ENCODE measurements at regions not wholly inside any gene's neighbourhood (a gene's known extent, or its start where the extent isn't known, plus 50 kb on each side); places are given as distances from the start of the nearest gene placed in this dataset.

DNA sequence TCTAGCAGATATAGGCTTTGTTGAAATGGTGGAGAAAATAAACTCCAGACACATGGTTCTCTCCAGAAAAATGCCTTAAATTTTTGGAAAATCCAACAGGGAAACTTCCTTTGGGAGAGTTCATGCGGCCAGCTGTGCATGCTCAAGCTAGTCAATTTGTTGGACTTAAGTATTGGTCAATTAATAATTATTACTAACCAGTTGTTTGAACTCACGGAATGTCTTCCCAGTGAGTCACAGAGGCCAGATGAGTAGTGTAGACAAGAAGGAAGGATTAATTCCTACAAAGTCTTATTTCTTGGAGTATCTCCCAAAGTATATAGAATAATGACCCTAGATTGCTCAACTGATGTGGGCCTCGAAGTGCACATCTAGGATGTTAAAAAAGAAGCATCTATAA, 103.6 kb downstream of the MACIR start:
- Histone ChIP-seq H3K36me3 (ENCODE audit: control insufficient read depth in 2 of 2, insufficient read depth in 2 of 2, low read length in 2 of 2) (no peaks in the 10 kb centered on the region), H3K4me3 (ENCODE audit: low read length in 2 of 2) (no peak overlapping the region), H3K9ac (ENCODE audit: low read length in 2 of 2) (no peak overlapping the region), H3K27ac (ENCODE audit: low read length) (no peak overlapping the region), H3K27me3 (ENCODE audit: control insufficient read depth in 1 of 2, insufficient read depth in 2 of 2, low read length in 2 of 2) (no peaks in the 10 kb centered on the region), H3K4me1 (ENCODE audit: control insufficient read depth, insufficient read depth, low read length) (no peaks in the 10 kb centered on the region), H3K9me3 (ENCODE audit: control insufficient read depth in 2 of 2, low read length in 2 of 2) (no peaks in the 10 kb centered on the region)

GRCh38 chr5:103360475-103360874, 101.9 kb downstream of the MACIR start:
- Histone ChIP-seq H3K9me3 (ENCODE audit: control insufficient read depth in 2 of 2, low read length in 2 of 2) (no peaks in the 10 kb centered on the region), H3K27ac (ENCODE audit: low read length) (no peak overlapping the region), H3K9ac (ENCODE audit: low read length in 2 of 2) (no peak overlapping the region), H3K27me3 (ENCODE audit: control insufficient read depth in 1 of 2, insufficient read depth in 2 of 2, low read length in 2 of 2) (no peaks in the 10 kb centered on the region), H3K4me3 (ENCODE audit: low read length in 2 of 2) (no peak overlapping the region), H3K4me1 (ENCODE audit: control insufficient read depth, insufficient read depth, low read length) (no peaks in the 10 kb centered on the region), H3K36me3 (ENCODE audit: control insufficient read depth in 2 of 2, insufficient read depth in 2 of 2, low read length in 2 of 2) (no peaks in the 10 kb centered on the region)

GRCh38 chr5:103358305-103358995, 99.9 kb downstream of the MACIR start:
- Histone ChIP-seq H3K4me3 (ENCODE audit: low read length in 2 of 2) (no peak overlapping the region), H3K27me3 (ENCODE audit: control insufficient read depth in 1 of 2, insufficient read depth in 2 of 2, low read length in 2 of 2) (no peaks in the 10 kb centered on the region), H3K4me1 (ENCODE audit: control insufficient read depth, insufficient read depth, low read length) (no peaks in the 10 kb centered on the region), H3K9me3 (ENCODE audit: control insufficient read depth in 2 of 2, low read length in 2 of 2) (no peaks in the 10 kb centered on the region), H3K36me3 (ENCODE audit: control insufficient read depth in 2 of 2, insufficient read depth in 2 of 2, low read length in 2 of 2) (no peaks in the 10 kb centered on the region), H3K27ac (ENCODE audit: low read length) (no peak overlapping the region), H3K9ac (ENCODE audit: low read length in 2 of 2) (no peak overlapping the region)

DNA sequence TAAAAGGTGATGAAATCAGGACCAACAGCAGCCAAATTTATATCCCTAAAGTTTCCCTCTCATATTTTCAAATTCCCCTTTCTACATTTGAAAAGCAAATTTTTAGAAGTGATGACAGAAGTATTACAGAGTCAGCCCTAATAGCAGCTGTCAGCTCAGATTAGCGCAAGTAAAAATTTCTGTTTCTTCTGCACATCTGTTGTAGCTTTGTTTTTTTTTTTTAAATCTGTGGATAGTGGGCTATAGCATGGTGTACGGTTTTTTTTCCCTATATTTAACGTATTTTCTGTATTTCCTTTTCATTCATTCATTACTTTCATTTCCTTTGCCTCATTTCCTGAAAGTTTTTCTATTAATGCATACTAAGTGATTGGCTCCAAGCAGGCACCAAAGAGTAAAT, 99.1 kb downstream of the MACIR start:
- Histone ChIP-seq H3K36me3 (ENCODE audit: control insufficient read depth in 2 of 2, insufficient read depth in 2 of 2, low read length in 2 of 2) (no peaks in the 10 kb centered on the region), H3K4me1 (ENCODE audit: control insufficient read depth, insufficient read depth, low read length) (no peaks in the 10 kb centered on the region), H3K27me3 (ENCODE audit: control insufficient read depth in 1 of 2, insufficient read depth in 2 of 2, low read length in 2 of 2) (no peaks in the 10 kb centered on the region), H3K9me3 (ENCODE audit: control insufficient read depth in 2 of 2, low read length in 2 of 2) (no peaks in the 10 kb centered on the region), H3K9ac (ENCODE audit: low read length in 2 of 2) (no peak overlapping the region), H3K4me3 (ENCODE audit: low read length in 2 of 2) (no peak overlapping the region), H3K27ac (ENCODE audit: low read length) (no peak overlapping the region)

GRCh38 chr5:103356350-103357091, 98.0 kb downstream of the MACIR start:
- no peak overlapping the region for H3K9ac ChIP-seq (ENCODE audit: low read length in 2 of 2)
- H3K9me3 ChIP-seq (ENCODE audit: control insufficient read depth in 2 of 2, low read length in 2 of 2) = no peaks in the 10 kb centered on the region
- no peaks in the 10 kb centered on the region for H3K4me1 ChIP-seq (ENCODE audit: control insufficient read depth, insufficient read depth, low read length)
- no peaks in the 10 kb centered on the region for H3K27me3 ChIP-seq (ENCODE audit: control insufficient read depth in 1 of 2, insufficient read depth in 2 of 2, low read length in 2 of 2)
- no peak overlapping the region for H3K4me3 ChIP-seq (ENCODE audit: low read length in 2 of 2)
- H3K36me3 ChIP-seq (ENCODE audit: control insufficient read depth in 2 of 2, insufficient read depth in 2 of 2, low read length in 2 of 2) = no peaks in the 10 kb centered on the region
- no peak overlapping the region for H3K27ac ChIP-seq (ENCODE audit: low read length)

DNA sequence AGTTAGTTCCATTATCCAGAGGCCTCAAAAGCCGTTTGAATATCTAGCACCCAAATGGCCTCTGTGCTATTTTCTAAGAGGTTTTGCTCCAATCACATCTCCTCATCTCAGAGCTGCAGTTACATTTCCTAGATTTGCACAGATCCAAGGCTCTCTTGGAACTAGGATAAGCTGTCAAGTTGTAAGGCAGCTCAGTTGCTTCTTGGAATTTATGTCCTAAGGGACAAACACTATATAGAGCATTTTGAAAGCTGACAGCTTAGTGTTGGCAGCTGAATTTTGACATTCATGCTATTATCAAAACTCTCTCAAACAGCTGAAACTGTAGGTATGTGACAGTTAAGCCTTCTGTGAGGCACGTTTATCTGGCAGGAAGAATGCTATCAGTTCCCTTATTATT, 97.0 kb downstream of the MACIR start:
- H3K36me3 ChIP-seq (ENCODE audit: control insufficient read depth in 2 of 2, insufficient read depth in 2 of 2, low read length in 2 of 2) = no peaks in the 10 kb centered on the region
- H3K27ac ChIP-seq (ENCODE audit: low read length) = no peak overlapping the region
- H3K4me3 ChIP-seq (ENCODE audit: low read length in 2 of 2) = no peak overlapping the region
- no peaks in the 10 kb centered on the region for H3K27me3 ChIP-seq (ENCODE audit: control insufficient read depth in 1 of 2, insufficient read depth in 2 of 2, low read length in 2 of 2)
- no peaks in the 10 kb centered on the region for H3K4me1 ChIP-seq (ENCODE audit: control insufficient read depth, insufficient read depth, low read length)
- no peak overlapping the region for H3K9ac ChIP-seq (ENCODE audit: low read length in 2 of 2)
- H3K9me3 ChIP-seq (ENCODE audit: control insufficient read depth in 2 of 2, low read length in 2 of 2) = no peaks in the 10 kb centered on the region

GRCh38 chr5:103354446-103354845, 95.9 kb downstream of the MACIR start:
- H3K27ac ChIP-seq (ENCODE audit: low read length) = no peak overlapping the region
- no peaks in the 10 kb centered on the region for H3K36me3 ChIP-seq (ENCODE audit: control insufficient read depth in 2 of 2, insufficient read depth in 2 of 2, low read length in 2 of 2)
- no peaks in the 10 kb centered on the region for H3K9me3 ChIP-seq (ENCODE audit: control insufficient read depth in 2 of 2, low read length in 2 of 2)
- no peak overlapping the region for H3K4me3 ChIP-seq (ENCODE audit: low read length in 2 of 2)
- no peaks in the 10 kb centered on the region for H3K4me1 ChIP-seq (ENCODE audit: control insufficient read depth, insufficient read depth, low read length)
- no peak overlapping the region for H3K9ac ChIP-seq (ENCODE audit: low read length in 2 of 2)
- H3K27me3 ChIP-seq (ENCODE audit: control insufficient read depth in 1 of 2, insufficient read depth in 2 of 2, low read length in 2 of 2) = no peaks in the 10 kb centered on the region

- no peak overlapping the region for H3K4me3 ChIP-seq (ENCODE audit: low read length in 2 of 2)
- H3K4me1 ChIP-seq (ENCODE audit: control insufficient read depth, insufficient read depth, low read length) = no peaks in the 10 kb centered on the region
- H3K36me3 ChIP-seq (ENCODE audit: control insufficient read depth in 2 of 2, insufficient read depth in 2 of 2, low read length in 2 of 2) = no peaks in the 10 kb centered on the region
- no peak overlapping the region for H3K27ac ChIP-seq (ENCODE audit: low read length)
- no peaks in the 10 kb centered on the region for H3K9me3 ChIP-seq (ENCODE audit: control insufficient read depth in 2 of 2, low read length in 2 of 2)
- no peaks in the 10 kb centered on the region for H3K27me3 ChIP-seq (ENCODE audit: control insufficient read depth in 1 of 2, insufficient read depth in 2 of 2, low read length in 2 of 2)
- H3K9ac ChIP-seq (ENCODE audit: low read length in 2 of 2) = no peak overlapping the region
Measured at GRCh38 chr5:103353581-103353980, 95.0 kb downstream of the MACIR start.

GRCh38 chr5:103347716-103348423, 89.3 kb downstream of the MACIR start:
- H3K9me3 ChIP-seq (ENCODE audit: control insufficient read depth in 2 of 2, low read length in 2 of 2) = no peaks in the 10 kb centered on the region
- no peak overlapping the region for H3K9ac ChIP-seq (ENCODE audit: low read length in 2 of 2)
- no peaks in the 10 kb centered on the region for H3K4me1 ChIP-seq (ENCODE audit: control insufficient read depth, insufficient read depth, low read length)
- H3K4me3 ChIP-seq (ENCODE audit: low read length in 2 of 2) = no peak overlapping the region
- H3K27me3 ChIP-seq (ENCODE audit: control insufficient read depth in 1 of 2, insufficient read depth in 2 of 2, low read length in 2 of 2) = no peaks in the 10 kb centered on the region
- no peak overlapping the region for H3K27ac ChIP-seq (ENCODE audit: low read length)
- H3K36me3 ChIP-seq (ENCODE audit: control insufficient read depth in 2 of 2, insufficient read depth in 2 of 2, low read length in 2 of 2) = no peaks in the 10 kb centered on the region

- no peaks in the 10 kb centered on the region for H3K4me1 ChIP-seq (ENCODE audit: control insufficient read depth, insufficient read depth, low read length)
- peaks cover 0 to 4% of the 10 kb centered on the region in 2 donors for H3K9me3 ChIP-seq (ENCODE audit: control insufficient read depth in 2 of 2, low read length in 2 of 2)
- no peak overlapping the region for H3K4me3 ChIP-seq (ENCODE audit: low read length in 2 of 2)
- no peaks in the 10 kb centered on the region for H3K36me3 ChIP-seq (ENCODE audit: control insufficient read depth in 2 of 2, insufficient read depth in 2 of 2, low read length in 2 of 2)
- no peaks in the 10 kb centered on the region for H3K27me3 ChIP-seq (ENCODE audit: control insufficient read depth in 1 of 2, insufficient read depth in 2 of 2, low read length in 2 of 2)
- no peak overlapping the region for H3K9ac ChIP-seq (ENCODE audit: low read length in 2 of 2)
- no peak overlapping the region for H3K27ac ChIP-seq (ENCODE audit: low read length)
Measured at GRCh38 chr5:103346162-103346748, 87.7 kb downstream of the MACIR start.
